ENCODE measurements at regions not wholly inside any gene's neighbourhood (a gene's known extent, or its start where the extent isn't known, plus 50 kb on each side); places are given as distances from the start of the nearest gene placed in this dataset.

- no peaks in the 10 kb centered on the region for H3K4me1 ChIP-seq
- no peak for DNase-seq
- no peaks in the 10 kb centered on the region for H3K36me3 ChIP-seq
- TF ChIP-seq CTCF (IDR thresholded peaks at IDR 0.05) = no peak
- no peak overlapping the region for H3K4me3 ChIP-seq
- no peak overlapping the region for H3K9ac ChIP-seq (ENCODE audit: low read depth in 2 of 2, low read length in 2 of 2)
- H3K27me3 ChIP-seq = no peaks in the 10 kb centered on the region
- no peak overlapping the region for H3K27ac ChIP-seq
- intact Hi-C loops (cut with DNase I) = loop anchor here (5.0 kb wide), 1 partner anchor 365 kb away; no protein-coding TSS in a partner anchor
- H3K9me3 ChIP-seq = no peaks in the 10 kb centered on the region
Measured at GRCh38 chr12:47397664-47398281, 308.1 kb downstream of the RPAP3 start.

GRCh38 chr12:47396902-47397663, 308.7 kb downstream of the RPAP3 start:
- H3K36me3 ChIP-seq = no peaks in the 10 kb centered on the region
- no peak overlapping the region for H3K4me3 ChIP-seq
- no peaks in the 10 kb centered on the region for H3K9me3 ChIP-seq
- intact Hi-C loops (cut with DNase I) = loop anchor here (5.0 kb wide), 1 partner anchor 365 kb away; no protein-coding TSS in a partner anchor
- DNase-seq = no peak
- H3K9ac ChIP-seq (ENCODE audit: low read depth in 2 of 2, low read length in 2 of 2) = no peak overlapping the region
- H3K27me3 ChIP-seq = no peaks in the 10 kb centered on the region
- TF ChIP-seq CTCF (IDR thresholded peaks at IDR 0.05) = no peak
- no peaks in the 10 kb centered on the region for H3K4me1 ChIP-seq
- H3K27ac ChIP-seq = no peak overlapping the region

GRCh38 chr12:47394070-47394469, 311.8 kb downstream of the RPAP3 start:
- intact Hi-C loops (cut with DNase I) = no loop called here
- DNase-seq = no peak
- Histone ChIP-seq H3K36me3 (no peaks in the 10 kb centered on the region), H3K9ac (ENCODE audit: low read depth in 2 of 2, low read length in 2 of 2) (no peak overlapping the region), H3K4me1 (no peaks in the 10 kb centered on the region), H3K9me3 (no peaks in the 10 kb centered on the region), H3K27ac (no peak overlapping the region), H3K27me3 (no peaks in the 10 kb centered on the region), H3K4me3 (no peak overlapping the region)
- no peak for TF ChIP-seq CTCF (IDR thresholded peaks at IDR 0.05)

GRCh38 chr12:47393403-47393790, 312.4 kb downstream of the RPAP3 start:
- Histone ChIP-seq H3K27me3 (no peaks in the 10 kb centered on the region), H3K9me3 (no peaks in the 10 kb centered on the region), H3K4me1 (no peaks in the 10 kb centered on the region), H3K9ac (ENCODE audit: low read depth in 2 of 2, low read length in 2 of 2) (no peak overlapping the region), H3K36me3 (no peaks in the 10 kb centered on the region), H3K27ac (no peak overlapping the region), H3K4me3 (no peak overlapping the region)
- intact Hi-C loops (cut with DNase I) = no loop called here
- TF ChIP-seq CTCF (IDR thresholded peaks at IDR 0.05) = no peak
- DNase-seq = no peak

- no peak for TF ChIP-seq CTCF (IDR thresholded peaks at IDR 0.05)
- no peaks in the 10 kb centered on the region for H3K36me3 ChIP-seq
- H3K27me3 ChIP-seq = no peaks in the 10 kb centered on the region
- no peak overlapping the region for H3K9ac ChIP-seq (ENCODE audit: low read depth in 2 of 2, low read length in 2 of 2)
- intact Hi-C loops (cut with DNase I) = no loop called here
- H3K9me3 ChIP-seq = no peaks in the 10 kb centered on the region
- no peak for DNase-seq
- no peaks in the 10 kb centered on the region for H3K4me1 ChIP-seq
- no peak overlapping the region for H3K4me3 ChIP-seq
- no peak overlapping the region for H3K27ac ChIP-seq
Measured at GRCh38 chr12:47391566-47391965, 311.8 kb upstream of the AMIGO2 start.

Measured in colonic mucosa (tissue), 4 donors.